A549 (cell line): ENCODE measurements at regions not wholly inside any gene's neighbourhood (a gene's known extent, or its start where the extent isn't known, plus 50 kb on each side); places are given as distances from the start of the nearest gene placed in this dataset.

Experiments
- ATAC-seq, 2 experiments: fragments of 200-7000 bp in 1 of 2; fragments of >200 bp in 1 of 2; cut with Nextera tagmentation in 1 of 2; cut with Tn5 transposase in 1 of 2; 3 replicates each; pipeline versions ENCODE4 v1.8.0 to v1.9.1; 2018 to 2020; ENCODE audit warnings: mild to moderate bottlenecking in 1 of 2, moderate library complexity in 1 of 2
- CTCF ChIA-PET: fragments of 300-600 bp; sonication (Branson Sonifier 250); formaldehyde crosslinking; extraction: SDS; loops from one replicate; lab custom pipeline; 2021; ENCODE audit warnings: antibody characterized with exemption, inconsistent platforms; lab: Yijun Ruan, JAX
- POLR2A ChIA-PET: fragments of 350-600 bp; formaldehyde crosslinking; extraction: SDS; loops from one replicate; lab custom pipeline; 2021; ENCODE audit warnings: antibody characterized with exemption, inconsistent platforms; lab: Yijun Ruan, JAX
- DNase-seq, 2 experiments: peaks; one replicate each; pipeline versions ENCODE4 v3.0.0 to v3.0.0-alpha.2; 2011 to 2016; ENCODE audit warnings: low read depth in 1 of 2, low spot score in 1 of 2
- FAIRE-seq: peaks from 2 replicates; lab custom pipeline; 2011; peaks lifted over from hg19 to GRCh38; lab: Jason Lieb, UNC
- H3K27ac ChIP-seq, 2 experiments: fragments of >200 bp; sonication (Bioruptor Twin); formaldehyde crosslinking; 3 replicates each; pipeline ENCODE4 v1.5.1; 2016 to 2017
- H3K4me1 ChIP-seq: fragments of >200 bp; sonication (Bioruptor Twin); formaldehyde crosslinking; 3 replicates; pipeline ENCODE4 v1.6.1; 2016
- H3K4me2 ChIP-seq: fragments of >200 bp; sonication (Bioruptor Twin); formaldehyde crosslinking; 3 replicates; pipeline ENCODE4 v1.6.1; 2016
- H3K4me3 ChIP-seq: fragments of >200 bp; sonication (Bioruptor Twin); formaldehyde crosslinking; 3 replicates; pipeline ENCODE4 v1.5.1; 2016
- H3K9me3 ChIP-seq: fragments of >200 bp; sonication (Bioruptor Twin); formaldehyde crosslinking; 3 replicates; pipeline ENCODE4 v1.6.1; 2016
- CBX2 ChIP-seq: fragments of 200-600 bp; sonication (generic); IDR thresholded peaks from 2 replicates; pipeline ENCODE4 v1.6.1; 2016; ENCODE audit warnings: low read depth, mild to moderate bottlenecking, borderline replicate concordance
- CEBPB ChIP-seq, 2 experiments: fragments of >200 bp in 1 of 2; sonication (Bioruptor Twin) in 1 of 2; formaldehyde crosslinking in 1 of 2; IDR thresholded peaks; 2 replicates each; pipeline ENCODE4 v1.6.1; 2012 to 2016
- CHD2 ChIP-seq: fragments of 150-350 bp; IDR thresholded peaks from 2 replicates; pipeline ENCODE4 v1.6.1; 2014; ENCODE audit warnings: low read length; ENCODE audit not compliant: partially characterized antibody
- ELK1 ChIP-seq: fragments of 150-350 bp; IDR thresholded peaks from 2 replicates; pipeline ENCODE4 v1.6.1; 2014; ENCODE audit warnings: low read depth, mild to moderate bottlenecking, low read length
- EP300 ChIP-seq, 2 experiments: fragments of >200 bp; sonication (Bioruptor Twin); formaldehyde crosslinking; IDR thresholded peaks; 2 replicates in 1 of 2; 3 replicates in 1 of 2; pipeline ENCODE4 v1.6.1; 2016 to 2017
- ESRRA ChIP-seq: fragments of 150-350 bp; IDR thresholded peaks from 2 replicates; pipeline ENCODE4 v1.6.1; 2014; ENCODE audit warnings: mild to moderate bottlenecking, low read length, borderline replicate concordance
- HDAC2 ChIP-seq: fragments of 200-600 bp; sonication (generic); IDR thresholded peaks from 2 replicates; pipeline ENCODE4 v1.6.1; 2016
- HEYL ChIP-seq: fragments of 250-450 bp; sonication (Bioruptor Pico); IDR thresholded peaks from 2 replicates; pipeline ENCODE4 v1.8.0; 2021; ENCODE audit warnings: mild to moderate bottlenecking, moderate library complexity
- HOXA7 ChIP-seq: fragments of 250-450 bp; sonication (Bioruptor Pico); IDR thresholded peaks from 2 replicates; pipeline ENCODE4 v1.5.0; 2020; ENCODE audit warnings: mild to moderate bottlenecking, moderate library complexity
- HOXB5 ChIP-seq: fragments of 250-450 bp; sonication (Bioruptor Pico); IDR thresholded peaks from 2 replicates; pipeline ENCODE4 v1.5.0; 2020; ENCODE audit warnings: mild to moderate bottlenecking, moderate library complexity
- JUN ChIP-seq, 2 experiments: fragments of >200 bp; sonication (Bioruptor Twin); formaldehyde crosslinking; IDR thresholded peaks; 2 replicates in 1 of 2; 3 replicates in 1 of 2; pipeline ENCODE4 v1.6.1; 2016 to 2017
- MYC ChIP-seq: IDR thresholded peaks from 2 replicates; pipeline ENCODE4 v1.6.1; 2012; ENCODE audit warnings: mild to moderate bottlenecking, inconsistent platforms, low read length, improper control_type of control experiment, borderline replicate concordance
- NFE2L2 ChIP-seq: fragments of 150-350 bp; conservative IDR thresholded peaks from 2 replicates; pipeline ENCODE4 v1.6.1; 2014; ENCODE audit warnings: low read length
- NPAS2 ChIP-seq: fragments of 250-450 bp; sonication (Bioruptor Pico); IDR thresholded peaks from 2 replicates; pipeline ENCODE4 v1.8.0; 2022; ENCODE audit warnings: mild to moderate bottlenecking, moderate library complexity, borderline replicate concordance
- NR3C1 ChIP-seq: fragments of >200 bp; sonication (Bioruptor Twin); formaldehyde crosslinking; IDR thresholded peaks from 3 replicates; pipeline ENCODE4 v1.6.1; 2017
- PHF8 ChIP-seq: fragments of 200-600 bp; sonication (generic); IDR thresholded peaks from 2 replicates; pipeline ENCODE4 v1.6.1; 2016; ENCODE audit warnings: low read depth, mild to moderate bottlenecking, antibody characterized with exemption, moderate library complexity, borderline replicate concordance
- RARB ChIP-seq: fragments of 250-450 bp; sonication (Bioruptor Pico); IDR thresholded peaks from 2 replicates; pipeline ENCODE4 v1.8.0; 2021; ENCODE audit warnings: mild to moderate bottlenecking, moderate library complexity
- RNF2 ChIP-seq: fragments of 200-600 bp; sonication (generic); IDR thresholded peaks from 2 replicates; pipeline ENCODE4 v1.6.1; 2016; ENCODE audit warnings: low read depth, mild to moderate bottlenecking, antibody characterized with exemption, moderate library complexity, borderline replicate concordance
- SMC3 ChIP-seq: fragments of >200 bp; sonication (Bioruptor Twin); formaldehyde crosslinking; IDR thresholded peaks from 3 replicates; pipeline ENCODE4 v1.6.1; 2018; ENCODE audit warnings: inconsistent platforms
- TFCP2L1 ChIP-seq: fragments of 250-450 bp; sonication (Bioruptor Pico); IDR thresholded peaks from 2 replicates; pipeline ENCODE4 v1.5.0; 2021; ENCODE audit warnings: mild to moderate bottlenecking
- ZC3H11A ChIP-seq: fragments of 450-650 bp; IDR thresholded peaks from 2 replicates; pipeline ENCODE4 v1.6.1; 2014; ENCODE audit warnings: antibody characterized with exemption, mild to moderate bottlenecking
- ZNF302 ChIP-seq: fragments of 250-450 bp; sonication (Bioruptor Pico); IDR thresholded peaks from 2 replicates; pipeline ENCODE4 v1.9.0; 2021; ENCODE audit warnings: inconsistent platforms, mild to moderate bottlenecking, moderate library complexity
- ZSCAN20 ChIP-seq: fragments of 250-450 bp; sonication (Bioruptor Pico); IDR thresholded peaks from 2 replicates; pipeline ENCODE4 v1.8.0; 2022; ENCODE audit warnings: mild to moderate bottlenecking, moderate library complexity
- whole genome bisulfite sequencing: methylation state at CpG from one replicate; pipeline ENCODE4 v1.1.6; 2017; ENCODE audit errors: missing lambda C conversion rate; 5-methylcytosine and 5-hydroxymethylcytosine counted together
- TF ChIP-seq, protein P1 (sequence below): IDR thresholded peaks from 2 replicates; pipeline ENCODE4 v1.6.1; 2012
- TF ChIP-seq, protein P2 (sequence below): IDR thresholded peaks from 2 replicates; pipeline ENCODE4 v1.6.1; 2012; ENCODE audit warnings: low read depth, borderline replicate concordance
- TF ChIP-seq, protein P3 (sequence below): IDR thresholded peaks from 2 replicates; pipeline ENCODE4 v1.6.1; 2012

DNA sequence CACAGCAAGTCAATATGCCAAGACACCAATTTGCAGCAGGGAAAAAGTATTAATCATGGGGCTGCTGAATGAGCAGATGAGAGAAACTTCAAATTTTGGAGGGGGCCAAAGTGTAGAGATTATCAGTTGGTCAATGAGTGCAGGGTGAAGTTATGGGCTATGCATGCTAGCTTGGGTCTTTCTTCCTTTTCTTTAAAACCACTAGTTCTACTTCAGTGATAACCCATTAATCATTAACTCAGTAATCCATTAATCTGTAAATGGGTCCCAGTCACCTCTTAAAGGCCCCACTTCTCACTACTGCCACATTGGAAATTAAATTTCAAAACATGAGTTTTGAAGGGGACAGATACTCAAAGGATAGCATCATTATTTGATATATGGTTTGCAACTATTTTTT, 688.6 kb upstream of the ADGRL4 start:
- TF ChIP-seq CEBPB (IDR thresholded peaks at IDR 0.05) (no peak), CBX2 (no peak), NPAS2 (CRISPR knock-in tag) (no peak), ZC3H11A (no peak)
- ATAC-seq (no peak), FAIRE-seq (no peak), DNase-seq (no peak)
- ChIA-PET POLR2A (no interaction called here), CTCF (no interaction called here)
- Histone ChIP-seq H3K9me3 (no peaks in the 10 kb centered on the region), H3K27ac (no peak overlapping the region), H3K4me3 (no peak overlapping the region), H3K4me2 (no peak overlapping the region), H3K4me1 (no peaks in the 10 kb centered on the region)

GRCh38 chr1:79694241-79694640, 687.7 kb upstream of the ADGRL4 start:
- ATAC-seq = no peak
- ChIA-PET CTCF (no interaction called here), POLR2A (no interaction called here)
- DNase-seq = no peak
- Histone ChIP-seq H3K4me1 (no peaks in the 10 kb centered on the region), H3K4me3 (no peak overlapping the region), H3K4me2 (no peak overlapping the region), H3K9me3 (no peaks in the 10 kb centered on the region), H3K27ac (no peak overlapping the region)
- FAIRE-seq = no peak
- TF ChIP-seq, protein P1, sequence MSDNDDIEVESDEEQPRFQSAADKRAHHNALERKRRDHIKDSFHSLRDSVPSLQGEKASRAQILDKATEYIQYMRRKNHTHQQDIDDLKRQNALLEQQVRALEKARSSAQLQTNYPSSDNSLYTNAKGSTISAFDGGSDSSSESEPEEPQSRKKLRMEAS = no peak
- TF ChIP-seq MYC (no peak), HOXA7 (no peak), HEYL (CRISPR knock-in tag) (no peak), RARB (CRISPR knock-in tag) (no peak), ESRRA (no peak), EP300 (IDR thresholded peaks at IDR 0.05) (no peak), ZNF302 (no peak), NFE2L2 (no peak), NR3C1 (no peak)
- 50% methylated on average over 1 of the region's 1 CpG for WGBS

DNA sequence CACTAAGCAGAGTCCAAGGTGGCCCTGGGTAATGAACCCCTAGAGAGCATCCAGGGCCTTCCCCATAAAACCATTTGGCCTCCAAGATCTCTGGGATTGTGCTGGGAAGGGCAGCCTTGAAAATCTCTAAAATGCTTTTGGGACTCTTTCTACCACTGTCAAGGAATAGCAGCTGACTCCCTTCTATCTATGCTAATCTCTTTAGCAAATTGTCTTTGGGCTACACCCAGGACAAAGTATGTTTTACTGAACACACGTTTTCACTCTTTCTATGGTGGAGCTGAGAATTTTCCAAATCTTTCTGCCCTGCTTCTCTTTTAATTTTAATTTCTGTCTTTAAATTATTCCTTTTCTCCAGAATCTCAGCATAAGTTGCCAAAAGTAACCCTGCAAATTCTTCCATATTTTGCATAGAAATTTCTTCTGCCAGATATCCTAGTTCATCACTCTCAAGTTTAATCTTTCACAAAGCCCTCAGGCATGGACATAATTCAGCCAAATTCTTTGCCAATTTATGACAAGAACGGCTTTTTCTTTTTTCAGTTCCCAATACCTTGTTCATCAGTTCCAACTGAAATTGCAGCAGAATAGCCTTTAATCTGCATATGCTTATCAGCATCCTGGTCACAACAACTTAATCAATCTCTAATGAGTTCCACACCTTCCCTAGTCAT, 687.0 kb upstream of the ADGRL4 start:
- FAIRE-seq (no peak), ATAC-seq (no peak), DNase-seq (no peak)
- no peak overlapping the region for H3K4me2 ChIP-seq
- H3K9me3 ChIP-seq = no peaks in the 10 kb centered on the region
- H3K27ac ChIP-seq = no peak overlapping the region
- H3K4me1 ChIP-seq = no peaks in the 10 kb centered on the region
- WGBS = 7% methylated on average over 2 of the region's 2 CpGs
- POLR2A ChIA-PET = no interaction called here
- H3K4me3 ChIP-seq = no peak overlapping the region
- CTCF ChIA-PET = no interaction called here
- TF ChIP-seq TFCP2L1 (no peak), ZSCAN20 (CRISPR knock-in tag) (no peak)

GRCh38 chr1:79692519-79692918, 686.0 kb upstream of the ADGRL4 start:
- Histone ChIP-seq H3K27ac (no peak overlapping the region), H3K9me3 (no peaks in the 10 kb centered on the region), H3K4me1 (no peaks in the 10 kb centered on the region), H3K4me3 (no peak overlapping the region), H3K4me2 (no peak overlapping the region)
- ATAC-seq (no peak), DNase-seq (no peak), FAIRE-seq (no peak)
- POLR2A ChIA-PET = no interaction called here
- TF ChIP-seq HOXA7 (no peak), RNF2 (no peak), ELK1 (no peak)
- CTCF ChIA-PET = no interaction called here

GRCh38 chr1:79688932-79689331, 682.4 kb upstream of the ADGRL4 start:
- FAIRE-seq = no peak
- Histone ChIP-seq H3K27ac (no peak overlapping the region), H3K4me2 (no peak overlapping the region), H3K4me1 (no peaks in the 10 kb centered on the region), H3K4me3 (no peak overlapping the region), H3K9me3 (no peaks in the 10 kb centered on the region)
- ChIA-PET CTCF (no interaction called here), POLR2A (no interaction called here)
- ATAC-seq = no peak
- DNase-seq = no peak
- 28% methylated on average over 2 of the region's 2 CpGs for WGBS
- no peak for TF ChIP-seq HOXB5 (CRISPR knock-in tag)
- no peak for TF ChIP-seq CEBPB (IDR thresholded peaks at IDR 0.05)
- TF ChIP-seq SMC3 = no peak
- TF ChIP-seq, protein P2, sequence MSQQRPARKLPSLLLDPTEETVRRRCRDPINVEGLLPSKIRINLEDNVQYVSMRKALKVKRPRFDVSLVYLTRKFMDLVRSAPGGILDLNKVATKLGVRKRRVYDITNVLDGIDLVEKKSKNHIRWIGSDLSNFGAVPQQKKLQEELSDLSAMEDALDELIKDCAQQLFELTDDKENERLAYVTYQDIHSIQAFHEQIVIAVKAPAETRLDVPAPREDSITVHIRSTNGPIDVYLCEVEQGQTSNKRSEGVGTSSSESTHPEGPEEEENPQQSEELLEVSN = no peak
- no peak for TF ChIP-seq CHD2
- no peak for TF ChIP-seq JUN (IDR thresholded peaks at IDR 0.05)
- no peak for TF ChIP-seq PHF8
- TF ChIP-seq, protein P3, sequence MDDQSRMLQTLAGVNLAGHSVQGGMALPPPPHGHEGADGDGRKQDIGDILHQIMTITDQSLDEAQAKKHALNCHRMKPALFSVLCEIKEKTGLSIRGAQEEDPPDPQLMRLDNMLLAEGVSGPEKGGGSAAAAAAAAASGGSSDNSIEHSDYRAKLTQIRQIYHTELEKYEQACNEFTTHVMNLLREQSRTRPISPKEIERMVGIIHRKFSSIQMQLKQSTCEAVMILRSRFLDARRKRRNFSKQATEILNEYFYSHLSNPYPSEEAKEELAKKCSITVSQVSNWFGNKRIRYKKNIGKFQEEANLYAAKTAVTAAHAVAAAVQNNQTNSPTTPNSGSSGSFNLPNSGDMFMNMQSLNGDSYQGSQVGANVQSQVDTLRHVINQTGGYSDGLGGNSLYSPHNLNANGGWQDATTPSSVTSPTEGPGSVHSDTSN = no peak
- no peak for TF ChIP-seq CBX2
- no peak for TF ChIP-seq NFE2L2
- TF ChIP-seq ZSCAN20 (CRISPR knock-in tag) = no peak
- TF ChIP-seq HDAC2 = no peak
- TF ChIP-seq ELK1 = no peak
